Retinal pigment epithelial cell (primary cell): ENCODE measurements at regions not wholly inside any gene's neighbourhood (a gene's known extent, or its start where the extent isn't known, plus 50 kb on each side); places are given as distances from the start of the nearest gene placed in this dataset.

Experiments
- DNase-seq: peaks from one replicate; pipeline ENCODE4 v3.0.0-alpha.2; 2010; ENCODE audit warnings: low read depth
- H3K4me3 ChIP-seq: 2 replicates; pipeline ENCODE4 v1.5.1; 2011; ENCODE audit warnings: mild to moderate bottlenecking, low read length, control low read depth, moderate library complexity
- CTCF ChIP-seq: conservative IDR thresholded peaks from 2 replicates; pipeline ENCODE4 v1.5.1; 2011; ENCODE audit warnings: low read depth, low read length, control low read depth, inconsistent platforms

GRCh38 chr14:50040401-50040775, 76.0 kb downstream of the VCPKMT start:
- TF ChIP-seq CTCF: peak; percentile 23
- peak; percentile 90 for DNase-seq
- no peak overlapping the region for H3K4me3 ChIP-seq

- no peak for DNase-seq
- TF ChIP-seq CTCF: no peak
- no peak overlapping the region for H3K4me3 ChIP-seq
These were observed 75.4 kb downstream of the VCPKMT start for GRCh38 chr14:50040895-50041465.

GRCh38 chr14:50041980-50042379, 74.4 kb downstream of the VCPKMT start:
- DNase-seq: no peak
- no peak overlapping the region for H3K4me3 ChIP-seq
- no peak for TF ChIP-seq CTCF

GRCh38 chr14:50044042-50044651, 72.2 kb downstream of the VCPKMT start:
- no peak for TF ChIP-seq CTCF
- H3K4me3 ChIP-seq: no peak overlapping the region
- no peak for DNase-seq

- no peak for TF ChIP-seq CTCF
- DNase-seq: no peak
- H3K4me3 ChIP-seq: no peak overlapping the region
These were observed 71.2 kb downstream of the VCPKMT start for GRCh38 chr14:50045039-50045711.

GRCh38 chr14:50045837-50046236, 70.5 kb downstream of the VCPKMT start:
- no peak for DNase-seq
- no peak for TF ChIP-seq CTCF
- no peak overlapping the region for H3K4me3 ChIP-seq

- DNase-seq: no peak
- TF ChIP-seq CTCF: no peak
- no peak overlapping the region for H3K4me3 ChIP-seq
These were observed 69.1 kb downstream of the VCPKMT start for GRCh38 chr14:50047274-50047676.
